H7 (cell line): ENCODE measurements at regions not wholly inside any gene's neighbourhood (a gene's known extent, or its start where the extent isn't known, plus 50 kb on each side); places are given as distances from the start of the nearest gene placed in this dataset.

ENCODE experiments used
- DNase-seq: peaks from one replicate; pipeline ENCODE4 v3.0.0; 2012
- H3K27me3 ChIP-seq: 2 replicates; pipeline ENCODE4 v1.6.0; 2011; ENCODE audit warnings: mild to moderate bottlenecking, low read length; ENCODE audit not compliant: control insufficient read depth, insufficient read depth
- H3K36me3 ChIP-seq: replicated peaks from 2 replicates; pipeline ENCODE4 v1.5.1; 2011; ENCODE audit warnings: low read length; ENCODE audit not compliant: control insufficient read depth, insufficient read depth
- H3K4me3 ChIP-seq: 2 replicates; pipeline ENCODE4 v1.5.1; 2011; ENCODE audit warnings: low read depth, mild to moderate bottlenecking, control low read depth, low read length, moderate library complexity; ENCODE audit not compliant: insufficient read depth

DNA sequence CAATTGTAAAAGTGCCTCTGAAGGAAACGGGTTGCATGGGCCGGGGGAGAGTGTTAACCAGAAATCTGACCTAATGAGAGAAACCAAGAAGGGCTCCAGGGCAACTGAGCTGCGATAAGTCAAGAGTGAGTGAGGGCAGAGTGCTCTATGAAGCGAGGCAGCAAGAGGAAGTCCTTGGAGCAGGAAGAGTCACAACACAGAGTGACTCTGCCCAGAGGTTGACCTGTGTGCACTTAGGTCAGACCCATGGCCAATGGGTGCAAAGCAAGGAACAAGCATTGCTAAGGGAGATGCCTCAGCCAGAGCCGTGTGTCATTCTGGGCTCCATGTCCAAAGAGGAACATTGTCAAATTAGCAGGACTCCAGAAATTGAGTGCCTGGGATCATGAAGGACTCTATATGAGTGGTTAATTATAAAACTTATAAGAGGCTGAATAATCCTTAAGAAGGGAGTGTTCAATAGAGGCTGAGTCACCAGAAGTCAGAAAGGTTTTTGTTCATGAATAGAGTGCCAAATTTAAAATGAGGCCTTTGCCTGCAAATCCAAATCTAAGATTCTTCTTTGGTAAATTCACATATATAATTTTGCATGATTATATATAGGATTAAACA is 438.5 kb downstream of the MED10 start:
- no peaks in the 10 kb centered on the region for H3K27me3 ChIP-seq
- no peak for DNase-seq
- no peaks in the 10 kb centered on the region for H3K36me3 ChIP-seq
- H3K4me3 ChIP-seq, result no peak overlapping the region

- Histone ChIP-seq H3K4me3 (no peak overlapping the region), H3K36me3 (no peaks in the 10 kb centered on the region), H3K27me3 (no peaks in the 10 kb centered on the region)
- peak; percentile 15 for DNase-seq
These were observed 444.7 kb downstream of the MED10 start for GRCh38 chr5:5933651-5934050.

DNA sequence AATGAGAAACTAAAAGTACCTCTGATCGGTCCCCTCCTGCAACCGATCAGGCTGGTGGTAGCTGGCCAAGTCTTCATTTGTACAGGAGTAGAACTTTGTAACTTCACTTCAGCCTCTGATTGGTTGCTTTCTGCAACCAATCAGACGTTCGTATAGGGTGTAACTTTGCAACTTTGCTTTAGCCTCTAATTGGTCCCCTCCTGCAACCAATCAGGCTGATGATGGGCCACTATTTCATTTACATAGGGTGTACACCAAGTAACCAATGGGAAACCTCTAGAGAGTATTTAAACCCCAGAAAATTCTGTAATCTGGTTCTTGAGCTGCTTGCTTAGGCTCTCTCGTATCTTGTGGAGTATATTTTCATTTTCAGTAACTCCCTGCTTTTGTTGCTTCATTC is 445.5 kb downstream of the MED10 start:
- H3K36me3 ChIP-seq, result no peaks in the 10 kb centered on the region
- DNase-seq, result no peak
- H3K4me3 ChIP-seq, result no peak overlapping the region
- H3K27me3 ChIP-seq, result no peaks in the 10 kb centered on the region

GRCh38 chr5:5930561-5930960 is 447.8 kb downstream of the MED10 start:
- no peaks in the 10 kb centered on the region for H3K36me3 ChIP-seq
- no peak overlapping the region for H3K4me3 ChIP-seq
- DNase-seq, result no peak
- no peaks in the 10 kb centered on the region for H3K27me3 ChIP-seq

DNA sequence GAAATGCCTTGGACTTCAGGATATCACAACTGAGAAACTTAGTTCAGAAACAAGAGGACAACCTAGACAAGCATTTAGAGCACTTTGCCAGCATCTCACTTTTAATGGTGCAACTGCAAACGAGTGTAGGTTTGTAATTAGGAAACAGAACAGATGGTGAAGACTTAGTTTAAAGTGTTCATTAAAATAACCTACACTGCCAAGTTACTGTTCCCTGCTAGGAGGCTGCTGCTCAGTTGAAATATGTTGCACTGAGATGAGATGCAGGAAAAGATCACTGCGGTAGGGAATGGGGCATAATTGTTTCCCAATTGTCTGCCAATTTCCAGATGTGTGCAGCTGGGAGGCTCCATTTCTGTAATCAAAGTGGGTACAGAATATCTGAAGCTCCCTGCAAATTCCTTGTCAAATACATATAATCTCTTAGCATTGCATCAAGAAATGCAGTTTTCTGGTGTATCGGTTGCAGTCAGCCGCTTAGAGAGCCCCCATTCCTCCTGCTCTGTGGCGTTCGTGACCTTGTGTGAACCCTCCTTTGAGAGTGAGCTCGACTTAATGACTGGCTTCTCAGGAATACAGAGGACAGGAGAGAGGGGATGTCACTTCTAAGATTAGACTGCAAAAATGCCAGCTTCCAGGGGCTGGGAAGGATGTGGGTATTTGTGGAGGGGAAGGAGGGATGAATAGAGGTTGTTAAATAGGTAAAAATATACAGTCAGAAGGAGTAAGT is 448.9 kb downstream of the MED10 start:
- DNase-seq, result no peak
- H3K4me3 ChIP-seq, result no peak overlapping the region
- H3K36me3 ChIP-seq, result no peaks in the 10 kb centered on the region
- H3K27me3 ChIP-seq, result no peaks in the 10 kb centered on the region

- no peak for DNase-seq
These were observed 453.2 kb downstream of the MED10 start for GRCh38 chr5:5925191-5925590.

GRCh38 chr5:5919411-5919810 is 458.9 kb downstream of the MED10 start:
- DNase-seq, result no peak
- Histone ChIP-seq H3K36me3 (no peaks in the 10 kb centered on the region), H3K27me3 (no peaks in the 10 kb centered on the region), H3K4me3 (no peak overlapping the region)

More at GRCh38 chr5:5925191-5925590, 453.2 kb downstream of the MED10 start:
- H3K27me3 ChIP-seq, result no peaks in the 10 kb centered on the region
- no peaks in the 10 kb centered on the region for H3K36me3 ChIP-seq
- no peak overlapping the region for H3K4me3 ChIP-seq

GRCh38 chr5:5906778-5907177 is 471.6 kb downstream of the MED10 start:
- Histone ChIP-seq H3K36me3 (no peaks in the 10 kb centered on the region), H3K27me3 (no peaks in the 10 kb centered on the region), H3K4me3 (no peak overlapping the region)
- DNase-seq, result no peak

- H3K27me3 ChIP-seq, result no peaks in the 10 kb centered on the region
- no peak overlapping the region for H3K4me3 ChIP-seq
- DNase-seq, result no peak
- H3K36me3 ChIP-seq, result no peaks in the 10 kb centered on the region
These were observed 473.2 kb downstream of the MED10 start for GRCh38 chr5:5905186-5905585.

- Histone ChIP-seq H3K4me3 (no peak overlapping the region), H3K36me3 (no peaks in the 10 kb centered on the region), H3K27me3 (no peaks in the 10 kb centered on the region)
- DNase-seq, result no peak
These were observed 474.2 kb downstream of the MED10 start for GRCh38 chr5:5904113-5904512.

DNA sequence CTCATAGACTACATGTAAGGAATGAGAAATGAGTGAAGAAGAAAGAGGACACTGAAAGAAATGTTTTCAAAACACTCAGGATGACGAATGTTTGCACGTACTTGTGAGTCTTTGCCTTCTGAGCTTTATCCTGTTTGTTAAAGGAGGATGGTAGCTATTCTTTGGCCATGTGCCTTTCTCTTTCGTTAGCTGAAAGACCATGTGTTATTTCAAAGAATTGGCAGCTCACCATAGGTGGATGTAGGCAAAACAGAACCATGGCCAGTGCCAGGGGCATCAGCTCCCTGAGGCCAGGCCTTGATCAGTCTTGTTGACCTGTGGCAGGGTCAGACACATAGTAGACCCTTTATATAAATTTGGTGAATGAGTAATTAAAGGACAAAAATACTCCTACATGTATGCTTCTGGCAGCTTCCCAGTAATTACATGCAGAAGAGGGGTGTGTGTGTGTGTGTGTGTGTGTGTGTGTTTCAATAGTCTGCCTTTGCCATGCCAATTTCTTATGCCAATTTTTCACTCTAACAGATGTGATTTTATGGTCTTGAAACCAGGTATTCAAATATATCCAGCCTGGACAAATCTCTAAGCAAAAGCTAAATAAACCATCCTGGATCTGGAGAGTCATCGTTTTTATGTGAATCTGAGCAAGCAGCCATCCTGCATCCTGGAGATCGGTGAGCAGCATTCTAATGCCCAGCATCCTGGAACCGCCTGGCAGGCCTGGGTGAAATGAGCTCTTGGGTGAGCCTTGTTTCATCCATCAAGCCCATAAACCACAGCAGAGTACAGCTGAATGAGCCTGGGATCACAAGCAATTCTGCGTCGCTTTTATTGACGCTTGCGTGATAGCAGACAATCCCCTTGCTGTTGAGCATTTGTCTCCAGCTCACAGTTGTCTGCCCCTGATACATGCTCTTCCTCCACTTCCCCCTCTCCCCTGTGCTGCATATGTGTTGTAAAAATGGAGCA is 475.4 kb downstream of the MED10 start:
- Histone ChIP-seq H3K27me3 (no peaks in the 10 kb centered on the region), H3K4me3 (no peak overlapping the region), H3K36me3 (no peaks in the 10 kb centered on the region)
- no peak for DNase-seq

- Histone ChIP-seq H3K36me3 (no peaks in the 10 kb centered on the region), H3K4me3 (no peak overlapping the region), H3K27me3 (no peaks in the 10 kb centered on the region)
- DNase-seq, result no peak
These were observed 477.9 kb downstream of the ICE1 start for GRCh38 chr5:5900350-5900749.

DNA sequence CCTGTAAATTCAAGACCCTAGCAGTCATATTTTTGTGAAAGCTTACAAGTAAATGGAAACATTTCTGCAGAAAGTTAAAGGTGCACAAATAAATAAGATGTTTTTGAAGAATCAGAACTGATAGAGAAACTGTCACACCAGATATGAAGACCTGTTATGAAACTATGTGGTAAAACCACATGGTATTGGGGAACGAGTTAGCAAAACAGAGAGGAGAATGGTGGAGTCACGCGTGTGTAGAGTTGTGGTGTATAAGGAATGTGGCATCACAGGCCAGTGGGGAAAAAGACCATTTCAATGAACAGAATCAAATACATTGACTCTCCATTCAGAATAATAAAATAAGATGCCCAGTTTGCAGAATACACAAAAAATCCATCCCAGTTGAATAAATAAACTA is 477.2 kb downstream of the ICE1 start:
- no peak for DNase-seq
- no peak overlapping the region for H3K4me3 ChIP-seq
- no peaks in the 10 kb centered on the region for H3K27me3 ChIP-seq
- H3K36me3 ChIP-seq, result no peaks in the 10 kb centered on the region

GRCh38 chr5:5888284-5888683 is 465.8 kb downstream of the ICE1 start:
- Histone ChIP-seq H3K4me3 (no peak overlapping the region), H3K27me3 (no peaks in the 10 kb centered on the region; the same call in 1 of the 2 replicates), H3K36me3 (no peaks in the 10 kb centered on the region)
- no peak for DNase-seq

DNA sequence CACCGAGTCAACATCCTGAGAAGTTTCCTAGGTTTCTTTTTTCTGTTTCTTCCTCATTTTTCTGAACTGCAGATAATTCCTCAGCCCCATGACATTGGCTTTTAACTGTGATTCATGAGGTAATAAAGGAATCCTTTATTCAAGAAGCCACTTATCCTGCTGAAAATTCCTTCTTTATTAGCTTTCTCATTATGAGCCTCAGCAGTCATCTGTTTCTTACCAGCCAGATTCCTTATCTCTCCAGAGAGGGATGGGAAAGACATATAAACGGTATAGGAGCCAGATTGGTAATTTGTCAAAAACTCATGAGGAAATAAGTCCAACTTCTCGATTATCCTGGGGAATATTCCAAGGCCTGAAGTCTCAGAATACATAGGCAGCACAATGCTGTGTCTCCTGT is 465.4 kb downstream of the ICE1 start:
- H3K27me3 ChIP-seq, result no peaks in the 10 kb centered on the region; the same call in 1 of the 2 replicates
- no peak for DNase-seq
- H3K36me3 ChIP-seq, result no peaks in the 10 kb centered on the region
- no peak overlapping the region for H3K4me3 ChIP-seq
